GM21825 (cell line): ENCODE measurements at regions not wholly inside any gene's neighbourhood (a gene's known extent, or its start where the extent isn't known, plus 50 kb on each side); places are given as distances from the start of the nearest gene placed in this dataset.

ENCODE experiments used
- ATAC-seq: cut with Tn5 transposase; IDR thresholded peaks from one replicate; pipeline ENCODE4 v1.9.1; 2021; ENCODE audit warnings: mild to moderate bottlenecking, moderate library complexity; ENCODE audit not compliant: unreplicated experiment

GRCh38 chr3:102741694-102742093 lies 306.9 kb downstream of the ZPLD1 start:
- ATAC-seq: no peak

- no peak for ATAC-seq
These were observed 311.1 kb downstream of the ZPLD1 start for GRCh38 chr3:102745881-102746280.

DNA sequence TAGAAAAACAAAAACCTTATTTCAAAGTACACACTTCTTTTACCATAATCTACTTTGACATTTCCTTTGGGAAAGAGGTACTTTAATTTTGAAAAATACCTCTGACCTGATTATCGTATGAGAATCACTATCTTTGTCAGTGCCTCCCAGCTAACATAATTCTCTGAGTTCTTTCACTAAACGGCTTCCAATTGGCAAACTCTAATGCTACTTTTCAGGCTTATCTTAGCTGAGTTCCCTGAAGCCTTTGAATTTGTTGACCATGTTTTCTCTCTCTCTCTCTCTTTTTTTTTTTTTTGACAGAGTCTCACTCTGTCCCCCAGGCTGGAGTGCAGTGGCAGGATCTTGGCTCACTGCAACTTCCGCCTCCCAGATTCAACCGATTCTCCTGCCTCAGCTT lies 312.8 kb downstream of the ZPLD1 start:
- no peak for ATAC-seq

DNA sequence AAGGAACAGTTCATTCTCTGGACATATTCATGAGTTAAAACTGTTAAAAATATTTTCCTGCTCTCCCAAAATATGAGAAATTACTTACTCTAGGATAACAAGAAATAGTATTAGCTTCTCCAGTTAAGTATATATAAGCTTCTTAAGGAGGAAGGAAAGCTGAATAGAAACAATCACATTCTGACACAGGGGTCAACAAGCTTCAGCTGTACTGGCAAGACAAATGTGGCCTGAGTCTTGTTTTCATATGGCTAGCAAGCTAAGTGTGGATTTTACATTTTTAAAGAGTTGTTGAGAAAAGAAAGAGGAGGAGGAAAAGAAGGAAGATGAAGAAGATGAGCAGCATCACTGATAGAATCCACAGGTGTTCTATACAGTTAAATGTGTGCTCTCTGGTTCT lies 313.8 kb downstream of the ZPLD1 start:
- no peak for ATAC-seq

DNA sequence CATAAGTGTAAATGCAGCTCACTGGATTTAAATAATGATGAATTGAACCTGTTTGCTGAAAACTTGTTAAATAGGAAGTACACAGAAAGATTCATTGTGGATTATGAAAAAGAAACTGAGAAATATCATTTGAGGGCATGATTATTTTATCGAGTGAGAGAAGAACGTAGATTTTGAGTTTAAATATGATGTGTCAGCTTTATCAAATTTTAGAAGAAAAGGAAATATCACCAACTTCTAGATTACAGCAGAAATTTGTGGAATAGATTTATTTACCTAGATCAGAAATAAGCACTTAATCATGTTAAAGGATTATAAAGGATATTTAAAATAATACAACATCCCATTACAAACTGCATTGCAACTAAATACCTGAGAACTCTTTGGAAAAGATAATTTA lies 315.5 kb downstream of the ZPLD1 start:
- no peak for ATAC-seq

DNA sequence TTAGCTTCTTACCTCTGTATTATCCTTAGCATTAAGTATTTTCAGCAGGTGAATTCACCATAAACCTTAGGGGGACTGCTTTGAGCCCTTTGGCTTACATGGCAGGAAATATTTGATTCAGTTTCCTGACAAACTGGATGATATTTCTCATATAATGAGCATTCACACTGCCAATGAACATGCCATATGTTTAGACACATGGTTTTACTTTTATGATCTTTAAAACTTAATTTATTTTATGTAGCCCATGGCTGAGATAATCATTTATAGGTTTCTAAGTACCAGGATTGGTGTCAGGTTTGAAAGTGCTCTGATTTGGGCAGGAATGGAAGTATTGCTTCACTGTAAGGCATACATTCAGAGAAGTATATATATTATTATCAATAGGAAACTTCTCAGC lies 319.1 kb downstream of the ZPLD1 start:
- no peak for ATAC-seq

DNA sequence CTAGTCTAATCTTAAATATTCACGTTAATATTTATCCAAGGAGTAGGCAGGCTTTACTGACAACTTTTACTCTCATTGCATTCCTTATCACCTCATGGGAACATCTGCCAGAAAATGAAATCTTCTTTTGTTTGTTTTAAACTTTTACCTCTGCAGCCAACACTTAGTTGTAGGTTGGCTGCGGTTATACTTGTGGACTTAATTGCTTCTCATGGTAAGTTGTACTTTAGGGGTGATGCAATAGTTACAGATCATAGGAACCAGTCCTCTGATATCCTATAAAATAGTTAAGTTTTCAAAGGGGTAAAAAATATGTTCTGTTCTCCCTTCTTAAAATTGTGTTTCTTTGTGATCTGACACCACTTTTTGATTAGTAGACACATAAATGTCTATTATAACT lies 321.9 kb downstream of the ZPLD1 start:
- no peak for ATAC-seq

- ATAC-seq: no peak
These were observed 323.1 kb downstream of the ZPLD1 start for GRCh38 chr3:102757950-102758349.

- ATAC-seq: no peak
These were observed 327.0 kb downstream of the ZPLD1 start for GRCh38 chr3:102761766-102762165.

GRCh38 chr3:102790747-102791325 lies 356.0 kb downstream of the ZPLD1 start:
- no peak for ATAC-seq

DNA sequence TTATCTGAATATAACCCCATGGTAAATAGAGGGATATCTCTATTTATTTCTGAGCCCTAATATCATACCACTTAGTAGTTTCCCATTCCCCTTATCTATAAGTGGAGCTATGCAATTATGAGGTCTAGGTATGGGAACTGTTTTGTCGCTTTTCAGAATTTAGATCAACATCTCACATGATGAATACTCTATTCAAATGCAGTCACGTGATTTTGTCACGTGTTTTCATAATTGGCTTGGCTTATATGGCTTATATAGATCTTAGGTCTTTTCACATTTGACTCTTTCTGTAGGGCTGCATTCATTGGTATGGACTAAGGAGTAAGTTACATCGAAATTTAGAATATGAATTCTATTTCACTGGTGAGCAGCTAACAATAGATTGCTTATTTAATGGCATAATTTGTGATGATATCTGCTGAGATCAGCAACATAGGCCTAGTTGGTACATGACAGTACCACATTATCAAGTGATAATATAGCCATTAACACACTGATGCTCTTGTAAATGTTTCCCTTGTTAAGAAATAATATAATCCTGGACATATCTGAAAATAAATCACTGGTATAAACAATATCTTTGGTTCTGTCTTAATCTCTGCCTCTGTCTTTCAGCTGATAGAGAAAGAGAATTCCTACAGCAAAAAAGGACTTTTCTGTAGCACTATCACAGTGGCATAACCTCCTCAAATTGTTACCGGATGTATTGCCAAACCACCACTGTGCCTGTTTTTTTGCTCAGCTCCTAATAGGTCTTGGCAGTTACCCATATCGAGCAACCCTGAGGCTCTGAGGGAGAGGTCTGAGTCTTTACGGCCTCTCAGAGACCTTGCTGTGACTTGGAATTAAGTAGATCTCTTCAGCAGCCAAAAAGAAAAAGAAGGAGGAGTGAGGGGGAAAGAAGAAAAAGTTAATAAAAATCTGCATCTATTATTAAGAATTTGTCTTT lies 357.1 kb downstream of the ZPLD1 start:
- no peak for ATAC-seq

DNA sequence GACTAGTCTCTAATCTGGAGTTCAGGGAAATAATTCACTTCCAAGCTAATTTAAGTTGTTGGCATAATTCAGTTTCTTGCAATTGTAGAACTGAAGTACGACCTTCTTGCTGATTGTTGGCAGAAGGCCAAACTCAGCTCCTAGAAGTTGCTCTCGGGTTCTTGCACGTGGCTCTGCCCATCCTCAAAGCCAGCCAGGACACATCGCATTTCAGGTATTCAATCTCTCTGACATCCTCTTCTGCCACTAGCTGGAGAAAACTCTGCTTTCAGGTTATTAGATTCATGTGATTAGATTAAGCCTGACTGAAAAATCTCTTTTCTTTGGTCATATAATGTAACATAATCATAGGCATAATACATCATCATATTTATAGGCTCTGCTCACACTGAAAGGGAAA lies 362.0 kb downstream of the ZPLD1 start:
- ATAC-seq: no peak

GRCh38 chr3:102802819-102803420 lies 368.1 kb downstream of the ZPLD1 start:
- no peak for ATAC-seq

DNA sequence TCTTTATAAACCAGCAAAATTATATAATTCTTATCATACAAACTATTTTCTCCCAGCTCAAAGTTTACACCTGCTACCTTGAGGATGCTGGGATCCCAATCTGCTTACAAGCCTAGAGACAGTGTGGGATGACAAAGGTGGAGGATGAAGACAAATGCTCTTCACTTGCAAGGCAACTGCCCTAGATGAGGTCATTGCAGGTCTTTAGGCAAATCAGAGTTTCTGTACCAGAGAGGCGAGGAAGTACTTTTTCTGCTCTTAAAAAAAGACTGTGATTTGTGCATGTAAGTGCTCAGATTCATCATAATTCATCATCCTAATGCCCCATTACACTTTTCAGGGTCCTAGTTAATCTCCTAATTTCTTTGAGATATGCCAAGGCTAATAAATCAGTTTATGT lies 376.1 kb downstream of the ZPLD1 start:
- no peak for ATAC-seq

- ATAC-seq: no peak
These were observed 391.8 kb downstream of the ZPLD1 start for GRCh38 chr3:102826636-102827035.

DNA sequence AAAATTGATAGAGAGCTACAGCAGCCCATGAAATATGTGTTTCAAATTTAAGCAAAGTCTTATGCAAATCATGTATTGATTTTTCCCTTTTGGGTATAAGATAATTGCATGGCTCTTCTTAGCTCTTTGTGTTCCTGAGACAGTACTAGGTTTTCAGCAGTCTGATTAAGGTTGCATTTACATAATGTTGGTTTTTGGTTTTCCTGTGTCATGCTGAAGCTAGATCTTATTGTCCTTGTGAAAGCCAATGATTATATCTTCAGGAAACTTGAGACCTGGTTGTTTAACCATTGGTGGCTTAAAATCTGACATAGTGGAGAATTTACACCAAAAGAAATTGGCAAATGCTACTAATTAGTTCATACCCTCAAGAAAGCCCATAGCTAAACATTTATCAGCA lies 392.6 kb downstream of the ZPLD1 start:
- no peak for ATAC-seq

DNA sequence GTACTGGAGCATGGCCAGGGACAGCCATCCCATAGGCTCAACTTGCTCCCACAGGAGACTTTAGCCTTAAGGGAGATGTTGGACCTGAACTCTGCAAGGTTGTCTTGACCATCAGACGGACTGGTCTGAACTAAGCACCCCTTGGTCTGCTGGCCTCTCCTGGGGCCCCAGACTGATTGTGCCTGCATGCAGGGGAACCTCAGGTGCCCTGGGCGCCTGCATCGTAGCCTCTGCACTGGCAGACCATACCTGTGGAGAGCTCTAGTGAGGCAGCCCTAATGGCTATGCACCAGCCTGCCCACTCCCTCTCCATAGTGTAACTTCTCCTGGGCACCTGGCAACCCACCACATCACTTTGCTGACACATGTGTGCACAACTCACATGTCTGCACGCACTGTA lies 395.6 kb downstream of the ZPLD1 start:
- no peak for ATAC-seq

- no peak for ATAC-seq
These were observed 407.1 kb downstream of the ZPLD1 start for GRCh38 chr3:102841866-102842265.

GRCh38 chr3:102866845-102867244 lies 432.0 kb downstream of the ZPLD1 start:
- ATAC-seq: no peak

GRCh38 chr3:102883515-102883914 lies 448.7 kb downstream of the ZPLD1 start:
- no peak for ATAC-seq

GRCh38 chr3:102885289-102885688 lies 450.5 kb downstream of the ZPLD1 start:
- no peak for ATAC-seq

GRCh38 chr3:102887431-102887830 lies 452.6 kb downstream of the ZPLD1 start:
- ATAC-seq: no peak
